Thyroid gland (tissue), 4 donors: ENCODE measurements at regions not wholly inside any gene's neighbourhood (a gene's known extent, or its start where the extent isn't known, plus 50 kb on each side); places are given as distances from the start of the nearest gene placed in this dataset.

ENCODE experiments used
- POLR2A ChIP-seq, 2 donors: fragments of 450-650 bp; IDR thresholded peaks; one replicate each; pipeline ENCODE4 v1.6.1; 2017; ENCODE audit warnings: antibody characterized with exemption in 2 of 2, mild to moderate bottlenecking in 2 of 2, moderate library complexity in 1 of 2
- TF ChIP-seq, protein P1 (sequence below), 6 experiments: fragments of 200-600 bp in 3 of 6; fragments of 450-650 bp in 3 of 6; sonication (generic) in 3 of 6; IDR thresholded peaks; one replicate each; pipeline ENCODE4 v1.5.1; 2016 to 2019; ENCODE audit warnings: antibody characterized with exemption in 6 of 6, mild to moderate bottlenecking in 2 of 6, inconsistent platforms in 1 of 6, moderate library complexity in 1 of 6

DNA sequence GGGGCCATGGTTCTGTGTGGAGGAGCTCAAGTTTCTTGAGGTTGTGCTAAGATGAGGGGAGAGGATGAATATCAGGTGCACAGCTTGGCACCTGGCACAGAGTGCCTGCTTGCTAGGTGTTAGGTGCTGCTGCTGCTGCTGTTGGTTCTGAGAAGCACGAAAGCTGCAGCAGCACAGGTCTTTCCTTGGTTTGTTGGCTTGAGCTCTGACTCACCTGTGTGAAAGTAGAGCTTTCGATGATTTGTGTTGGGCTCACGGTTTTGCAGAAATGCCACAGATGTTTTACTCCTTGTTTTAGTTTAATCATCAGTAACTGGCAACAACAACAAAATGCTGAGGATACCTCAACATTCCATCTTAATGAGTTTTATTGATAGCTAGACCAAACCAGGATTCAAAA is 221.6 kb downstream of the BRINP2 start:
- TF ChIP-seq, protein P1, sequence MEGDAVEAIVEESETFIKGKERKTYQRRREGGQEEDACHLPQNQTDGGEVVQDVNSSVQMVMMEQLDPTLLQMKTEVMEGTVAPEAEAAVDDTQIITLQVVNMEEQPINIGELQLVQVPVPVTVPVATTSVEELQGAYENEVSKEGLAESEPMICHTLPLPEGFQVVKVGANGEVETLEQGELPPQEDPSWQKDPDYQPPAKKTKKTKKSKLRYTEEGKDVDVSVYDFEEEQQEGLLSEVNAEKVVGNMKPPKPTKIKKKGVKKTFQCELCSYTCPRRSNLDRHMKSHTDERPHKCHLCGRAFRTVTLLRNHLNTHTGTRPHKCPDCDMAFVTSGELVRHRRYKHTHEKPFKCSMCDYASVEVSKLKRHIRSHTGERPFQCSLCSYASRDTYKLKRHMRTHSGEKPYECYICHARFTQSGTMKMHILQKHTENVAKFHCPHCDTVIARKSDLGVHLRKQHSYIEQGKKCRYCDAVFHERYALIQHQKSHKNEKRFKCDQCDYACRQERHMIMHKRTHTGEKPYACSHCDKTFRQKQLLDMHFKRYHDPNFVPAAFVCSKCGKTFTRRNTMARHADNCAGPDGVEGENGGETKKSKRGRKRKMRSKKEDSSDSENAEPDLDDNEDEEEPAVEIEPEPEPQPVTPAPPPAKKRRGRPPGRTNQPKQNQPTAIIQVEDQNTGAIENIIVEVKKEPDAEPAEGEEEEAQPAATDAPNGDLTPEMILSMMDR (IDR thresholded peaks at IDR 0.05): no peak
- no peak for TF ChIP-seq POLR2A (IDR thresholded peaks at IDR 0.05)
